ENCODE measurements at regions not wholly inside any gene's neighbourhood (a gene's known extent, or its start where the extent isn't known, plus 50 kb on each side); places are given as distances from the start of the nearest gene placed in this dataset.

DNA sequence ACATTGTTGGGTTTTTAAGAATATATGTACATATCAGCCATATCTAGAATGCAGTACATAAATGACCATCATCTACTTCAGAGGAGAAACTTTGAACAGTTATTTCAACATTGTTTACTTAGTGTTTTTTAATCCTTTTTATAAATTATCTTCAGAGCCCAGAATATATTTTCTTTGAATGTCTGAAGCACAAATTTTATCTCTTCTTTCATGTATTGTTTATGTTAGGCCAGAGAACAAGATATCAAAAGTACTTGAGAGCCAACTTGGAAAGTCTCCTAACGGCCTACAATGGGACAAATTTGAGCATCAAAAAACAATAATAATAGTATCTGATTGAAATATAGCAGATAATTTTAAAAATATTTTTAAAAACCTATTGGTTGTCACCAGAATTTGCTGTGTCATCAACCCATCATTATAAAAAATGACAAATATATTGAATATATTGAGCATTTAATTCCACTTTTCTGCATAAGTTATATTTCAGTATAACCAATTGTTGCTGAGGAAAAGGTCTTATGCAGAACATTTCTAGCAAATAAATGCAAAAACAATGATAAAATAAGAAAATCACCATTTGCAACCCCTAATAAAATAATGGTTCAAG is 67.5 kb upstream of the CCNG1 start:
- Mint-ChIP-seq H3K27ac (no peak overlapping the region), H3K9me3 (peaks cover 4 to 6% of the 10 kb centered on the region in 2 donors), H3K27me3 (no peaks in the 10 kb centered on the region), H3K4me1 (no peaks in the 10 kb centered on the region), H3K4me3 (no peak overlapping the region)
- DNase-seq (no peak), ATAC-seq (no peak)

GRCh38 chr5:163373436-163374084 is 63.8 kb upstream of the CCNG1 start:
- H3K9me3 Mint-ChIP-seq: no peaks in the 10 kb centered on the region
- no peak overlapping the region for H3K4me3 Mint-ChIP-seq
- H3K27ac Mint-ChIP-seq: no peak overlapping the region
- H3K27me3 Mint-ChIP-seq: peaks cover 7% of the 10 kb centered on the region
- DNase-seq: no peak
- ATAC-seq: no peak
- no peaks in the 10 kb centered on the region for H3K4me1 Mint-ChIP-seq

DNA sequence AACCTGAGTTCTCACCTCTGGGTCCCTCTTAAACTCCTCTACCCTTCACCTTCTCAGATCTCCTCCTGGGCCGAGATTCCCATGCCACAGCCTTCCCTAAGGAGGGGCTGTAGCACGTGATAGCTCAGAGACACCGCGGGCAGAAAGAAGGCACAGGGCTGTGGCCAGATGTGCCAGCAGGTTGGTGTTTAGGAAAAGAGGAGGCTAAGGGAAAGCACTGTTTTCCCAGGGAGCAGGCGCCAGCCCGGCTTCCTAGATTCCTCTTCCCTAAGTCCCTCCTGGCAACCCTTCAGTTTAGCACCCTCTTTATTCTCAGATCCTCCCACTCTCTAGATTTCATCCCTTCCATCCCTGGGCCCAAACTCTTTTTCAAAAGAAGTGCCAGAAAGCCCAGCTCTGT is 59.4 kb upstream of the CCNG1 start:
- H3K9me3 Mint-ChIP-seq: no peaks in the 10 kb centered on the region
- no peak for DNase-seq
- H3K27ac Mint-ChIP-seq: no peak overlapping the region
- ATAC-seq: no peak
- peaks cover 16% of the 10 kb centered on the region for H3K27me3 Mint-ChIP-seq
- H3K4me1 Mint-ChIP-seq: no peaks in the 10 kb centered on the region
- H3K4me3 Mint-ChIP-seq: no peak overlapping the region

DNA sequence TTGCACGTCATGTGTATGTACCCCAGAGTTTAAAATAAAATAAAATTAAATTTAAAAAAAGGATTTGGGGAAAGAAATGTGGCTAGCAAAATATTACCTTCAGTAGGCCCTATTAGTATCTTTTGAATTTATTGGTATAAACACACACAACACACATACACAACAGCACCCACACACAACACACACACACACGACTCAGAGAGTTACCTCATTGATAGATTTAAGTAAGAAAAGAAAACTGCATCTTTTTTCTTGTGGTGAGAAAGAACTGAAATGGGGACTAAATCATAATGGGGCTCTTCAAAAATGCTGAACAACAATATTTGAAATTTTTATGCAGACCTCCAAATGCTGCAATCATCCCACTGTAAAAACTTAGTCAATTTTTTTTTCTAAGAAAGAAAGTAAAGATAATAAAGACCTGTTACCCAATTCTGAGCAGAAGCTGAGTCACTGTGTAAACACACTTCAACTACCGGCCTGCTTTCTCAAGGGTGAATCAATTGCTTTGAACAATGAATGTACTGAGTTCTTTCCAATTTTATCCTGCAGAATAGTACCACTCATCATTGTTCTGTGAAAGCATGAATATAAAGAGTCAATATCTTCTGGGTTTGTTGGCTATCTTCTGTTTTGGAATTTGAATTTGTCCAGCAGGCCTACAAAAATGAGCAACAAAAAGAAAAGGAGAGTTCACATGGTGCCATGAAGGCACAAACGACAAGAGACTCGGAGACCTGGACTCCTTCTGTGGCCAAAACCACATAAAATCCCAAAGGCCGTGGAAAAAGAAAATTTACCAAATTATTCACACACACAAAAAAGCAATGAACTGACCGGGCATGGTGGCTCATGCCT is 57.9 kb upstream of the CCNG1 start:
- H3K27me3 Mint-ChIP-seq: peaks cover 16% of the 10 kb centered on the region
- H3K4me1 Mint-ChIP-seq: no peaks in the 10 kb centered on the region
- DNase-seq (no peak), ATAC-seq (no peak)
- H3K27ac Mint-ChIP-seq: no peak overlapping the region
- H3K9me3 Mint-ChIP-seq: no peaks in the 10 kb centered on the region
- H3K4me3 Mint-ChIP-seq: no peak overlapping the region

- ATAC-seq: no peak
- no peak overlapping the region for H3K4me3 Mint-ChIP-seq
- H3K4me1 Mint-ChIP-seq: no peaks in the 10 kb centered on the region
- peaks cover 21% of the 10 kb centered on the region for H3K27me3 Mint-ChIP-seq
- H3K9me3 Mint-ChIP-seq: no peaks in the 10 kb centered on the region
- H3K27ac Mint-ChIP-seq: no peak overlapping the region
- no peak for DNase-seq
Measured at GRCh38 chr5:163381832-163382231, 55.6 kb upstream of the CCNG1 start.

GRCh38 chr5:163383754-163384153 is 53.6 kb upstream of the CCNG1 start:
- DNase-seq (no peak), ATAC-seq (no peak)
- Mint-ChIP-seq H3K4me1 (no peaks in the 10 kb centered on the region), H3K27me3 (peaks cover 16% of the 10 kb centered on the region), H3K9me3 (no peaks in the 10 kb centered on the region), H3K27ac (no peak overlapping the region), H3K4me3 (no peak overlapping the region)

DNA sequence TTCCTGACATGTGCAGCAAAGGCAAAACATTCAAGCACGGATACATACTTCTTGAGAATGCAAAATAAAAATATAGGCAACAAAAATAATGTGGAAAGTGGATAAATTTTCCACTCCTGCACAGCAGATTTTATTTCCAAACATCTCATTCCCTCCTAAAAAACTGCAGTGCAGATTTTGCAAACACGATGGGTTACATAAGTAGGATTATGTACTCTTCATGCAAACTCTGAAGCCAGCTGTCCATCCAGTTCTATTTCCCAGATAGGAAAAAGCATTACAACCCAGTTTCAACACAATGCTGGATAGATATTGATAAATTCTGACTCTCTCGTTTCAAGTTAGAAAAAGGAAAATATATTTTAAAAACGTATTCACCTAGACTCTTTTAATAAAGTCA is 52.7 kb upstream of the CCNG1 start:
- no peaks in the 10 kb centered on the region for H3K4me1 Mint-ChIP-seq
- H3K27ac Mint-ChIP-seq: no peak overlapping the region
- H3K9me3 Mint-ChIP-seq: no peaks in the 10 kb centered on the region
- DNase-seq (no peak), ATAC-seq (no peak)
- no peak overlapping the region for H3K4me3 Mint-ChIP-seq
- H3K27me3 Mint-ChIP-seq: peaks cover 12% of the 10 kb centered on the region

DNA sequence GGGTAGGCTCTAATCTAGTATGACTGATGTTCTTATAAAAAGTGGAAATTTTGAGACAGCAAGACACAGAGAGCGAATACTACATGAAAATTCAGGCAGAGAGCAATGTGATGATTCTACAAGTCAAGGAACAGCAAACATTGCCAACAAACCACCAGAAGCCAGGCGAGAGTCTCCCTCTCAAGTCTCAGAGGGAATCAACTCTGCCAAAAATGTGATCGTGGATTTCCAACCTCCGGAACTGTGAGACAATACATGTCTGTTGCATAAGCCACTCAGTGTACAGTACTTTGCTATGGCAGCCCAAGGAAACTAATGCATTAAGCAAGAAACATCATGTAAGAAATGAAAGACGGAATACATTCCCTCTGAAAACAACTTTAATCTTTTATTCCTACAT is 52.1 kb upstream of the CCNG1 start:
- Mint-ChIP-seq H3K27ac (no peak overlapping the region), H3K9me3 (no peaks in the 10 kb centered on the region), H3K27me3 (peaks cover 10% of the 10 kb centered on the region), H3K4me3 (no peak overlapping the region), H3K4me1 (no peaks in the 10 kb centered on the region)
- no peak for DNase-seq
- ATAC-seq: no peak

DNA sequence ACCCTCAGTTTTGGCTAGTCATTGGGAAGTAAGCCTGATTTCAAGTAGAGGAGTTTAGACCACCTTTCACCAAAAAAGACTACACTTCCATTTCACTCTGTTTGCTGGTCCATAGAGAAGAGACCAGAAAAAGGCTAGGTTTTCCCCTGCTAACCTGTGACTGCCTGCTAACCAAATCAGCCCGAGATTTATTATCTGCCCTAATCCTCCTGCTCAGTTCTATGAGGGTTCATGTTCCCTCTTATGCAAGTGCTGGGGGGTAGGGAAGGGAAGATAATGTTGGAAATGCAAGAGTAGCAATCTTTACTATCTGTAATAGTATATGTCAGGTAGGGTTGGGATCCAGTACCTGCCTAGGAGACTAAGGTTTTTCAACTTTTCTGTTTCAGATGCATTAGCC is 51.6 kb upstream of the CCNG1 start:
- no peak for ATAC-seq
- Mint-ChIP-seq H3K4me3 (no peak overlapping the region), H3K9me3 (no peaks in the 10 kb centered on the region), H3K27me3 (peaks cover 15% of the 10 kb centered on the region), H3K4me1 (no peaks in the 10 kb centered on the region), H3K27ac (no peak overlapping the region)
- DNase-seq: no peak

- ATAC-seq (no peak), DNase-seq (no peak)
- peaks cover 21% of the 10 kb centered on the region for H3K27me3 Mint-ChIP-seq
- no peaks in the 10 kb centered on the region for H3K9me3 Mint-ChIP-seq
- H3K4me3 Mint-ChIP-seq: no peak overlapping the region
- H3K27ac Mint-ChIP-seq: no peak overlapping the region
- no peaks in the 10 kb centered on the region for H3K4me1 Mint-ChIP-seq
Measured at GRCh38 chr5:163386352-163386751, 51.0 kb upstream of the CCNG1 start.

DNA sequence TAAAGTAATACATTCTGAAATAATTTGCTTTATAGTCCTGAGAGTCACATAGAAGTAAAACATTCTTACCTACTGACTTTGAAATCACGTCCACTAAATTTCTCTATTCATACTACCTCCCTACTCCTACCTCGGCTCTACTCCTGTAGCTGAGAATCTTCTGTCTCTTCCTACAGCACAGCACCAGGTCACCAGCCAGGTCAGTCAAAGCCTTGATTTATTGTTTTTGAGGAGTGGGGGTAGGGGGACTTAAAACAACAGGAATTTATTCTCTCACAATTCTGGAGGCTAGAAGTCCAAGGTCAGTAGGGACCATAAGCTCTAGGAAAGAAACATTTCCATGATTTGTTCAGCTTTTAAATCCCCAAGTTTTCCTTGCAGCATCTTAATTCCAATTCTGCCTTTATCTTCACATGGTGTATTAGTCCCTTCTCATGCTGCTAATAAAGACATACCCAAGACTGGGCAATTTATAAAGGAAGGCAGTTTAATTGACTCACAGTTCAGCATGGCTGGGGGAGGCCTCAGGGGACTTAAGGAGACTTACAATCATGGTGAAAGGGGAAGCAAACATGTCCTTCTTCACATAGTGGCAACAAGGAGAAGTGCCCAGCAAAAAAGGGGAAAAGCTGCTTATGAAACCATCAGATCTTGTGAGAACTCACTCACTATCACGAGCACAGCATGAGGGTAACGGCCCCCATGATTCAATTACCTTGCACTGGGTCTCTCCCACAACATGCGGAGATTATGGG is 49.6 kb upstream of the CCNG1 start:
- H3K27ac Mint-ChIP-seq: no peak overlapping the region
- H3K27me3 Mint-ChIP-seq: peaks cover 24% of the 10 kb centered on the region
- no peaks in the 10 kb centered on the region for H3K9me3 Mint-ChIP-seq
- H3K4me3 Mint-ChIP-seq: no peak overlapping the region
- H3K4me1 Mint-ChIP-seq: no peaks in the 10 kb centered on the region
- no peak for DNase-seq
- no peak for ATAC-seq

Measured in stimulated activated naive CD8-positive, alpha-beta T cell treated with anti-CD3 and anti-CD28 coated beads, Interleukin-15, amount 100 ng/mL, for 72 hours (primary cell).